GM13977 (cell line): ENCODE measurements at regions not wholly inside any gene's neighbourhood (a gene's known extent, or its start where the extent isn't known, plus 50 kb on each side); places are given as distances from the start of the nearest gene placed in this dataset.

Experiments used
- DNase-seq: peaks from one replicate; pipeline ENCODE4 v3.0.0; 2012; ENCODE audit warnings: low spot score
- CTCF ChIP-seq: IDR thresholded peaks from 2 replicates; pipeline ENCODE4 v1.5.1; 2012; ENCODE audit warnings: mild to moderate bottlenecking, control low read depth; ENCODE audit not compliant: insufficient read depth; ENCODE audit errors: extremely low read depth, missing control alignments
- in situ Hi-C: fragments of 300-500 bp; cut with MboI; formaldehyde crosslinking; loops from one replicate; pipeline ENCODE4 v1.12.0; 2022; ENCODE audit warnings: low sequenced_read_pairs, low pct_unique_long_range_greater_than_20kb, mixed read lengths, inconsistent platforms; ENCODE audit not compliant: unreplicated experiment

GRCh38 chr5:89397096-89397495, 514.1 kb upstream of the MEF2C start:
- DNase-seq: no peak
- TF ChIP-seq CTCF: no peak
- in situ Hi-C loops: no loop called here

- DNase-seq: no peak
- in situ Hi-C loops: no loop called here
- no peak for TF ChIP-seq CTCF
Measured at GRCh38 chr5:89396278-89396954, 513.4 kb upstream of the MEF2C start.

- no peak for TF ChIP-seq CTCF
- in situ Hi-C loops: no loop called here
- no peak for DNase-seq
Measured at GRCh38 chr5:89395111-89395510, 512.1 kb upstream of the MEF2C start.

- no peak for TF ChIP-seq CTCF
- in situ Hi-C loops: no loop called here
- no peak for DNase-seq
Measured at GRCh38 chr5:89388872-89389271, 505.9 kb upstream of the MEF2C start.

- no peak for TF ChIP-seq CTCF
- no peak for DNase-seq
- in situ Hi-C loops: no loop called here
Measured at GRCh38 chr5:89384391-89384790, 501.4 kb upstream of the MEF2C start.

- DNase-seq: no peak
- in situ Hi-C loops: no loop called here
- no peak for TF ChIP-seq CTCF
Measured at GRCh38 chr5:89380635-89381034, 497.7 kb upstream of the MEF2C start.
